ENCODE measurements at regions not wholly inside any gene's neighbourhood (a gene's known extent, or its start where the extent isn't known, plus 50 kb on each side); places are given as distances from the start of the nearest gene placed in this dataset.

DNA sequence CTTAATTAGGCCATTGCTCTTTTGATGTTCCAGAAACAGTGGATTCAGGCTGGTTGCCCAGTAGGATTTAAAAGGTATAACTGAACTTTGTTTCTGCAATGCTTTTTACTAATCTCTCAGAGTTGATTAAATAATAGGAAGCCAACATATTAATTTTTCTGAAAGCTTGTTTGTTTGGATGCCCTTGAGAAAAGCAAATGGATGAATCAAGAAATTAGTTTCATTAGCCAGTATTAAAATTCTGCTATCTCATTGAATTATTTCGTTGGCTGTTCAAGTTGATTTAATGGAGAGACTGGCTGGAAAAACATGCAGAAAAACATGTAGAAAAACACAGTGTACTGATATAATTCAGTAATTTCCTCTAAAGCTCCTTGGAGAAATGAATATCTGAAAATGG is 178.9 kb upstream of the THRB start:
- no peaks in the 10 kb centered on the region for H3K9me3 ChIP-seq (ENCODE audit: control insufficient read depth, insufficient read depth, low read depth, low read length)
- H3K36me3 ChIP-seq (ENCODE audit: control insufficient read depth in 2 of 2, insufficient read depth in 1 of 2, low read length in 2 of 2): no peaks in the 10 kb centered on the region
- no peak overlapping the region for H3K27ac ChIP-seq (ENCODE audit: extremely low read depth, low read depth, low read length)
- TF ChIP-seq ZNF791 (tag by site-specific recombination; IDR thresholded peaks at IDR 0.05) (no peak), ZNF518A (tag by site-specific recombination; conservative IDR thresholded peaks at IDR 0.05; ENCODE audit: low read depth) (no peak), ZNF202 (tag by site-specific recombination; IDR thresholded peaks at IDR 0.05; ENCODE audit: borderline replicate concordance) (no peak), AEBP2 (tag by site-specific recombination; IDR thresholded peaks at IDR 0.05; ENCODE audit: borderline replicate concordance) (no peak), ZNF777 (tag by site-specific recombination; IDR thresholded peaks at IDR 0.05; ENCODE audit: borderline replicate concordance) (no peak), ZNF776 (tag by site-specific recombination; IDR thresholded peaks at IDR 0.05; ENCODE audit: borderline replicate concordance) (no peak), ZNF155 (tag by site-specific recombination; IDR thresholded peaks at IDR 0.05) (no peak), WT1 (tag by site-specific recombination; IDR thresholded peaks at IDR 0.05) (no peak), BCL11B (tag by site-specific recombination; IDR thresholded peaks at IDR 0.05; ENCODE audit: low read depth) (no peak), ZBTB1 (tag by site-specific recombination; IDR thresholded peaks at IDR 0.05) (no peak), ZNF132 (tag by site-specific recombination; IDR thresholded peaks at IDR 0.05; ENCODE audit: borderline replicate concordance) (no peak), ZNF561 (tag by site-specific recombination; IDR thresholded peaks at IDR 0.05; ENCODE audit: borderline replicate concordance) (no peak), ZFHX2 (tag by site-specific recombination; conservative IDR thresholded peaks at IDR 0.05) (no peak), ZNF830 (tag by site-specific recombination; IDR thresholded peaks at IDR 0.05; ENCODE audit: low read depth) (no peak), MEIS1 (CRISPR knock-in tag; IDR thresholded peaks at IDR 0.05; ENCODE audit: borderline replicate concordance) (no peak), ZNF426 (tag by site-specific recombination; IDR thresholded peaks at IDR 0.05) (no peak)
- TF ChIP-seq, protein P1, sequence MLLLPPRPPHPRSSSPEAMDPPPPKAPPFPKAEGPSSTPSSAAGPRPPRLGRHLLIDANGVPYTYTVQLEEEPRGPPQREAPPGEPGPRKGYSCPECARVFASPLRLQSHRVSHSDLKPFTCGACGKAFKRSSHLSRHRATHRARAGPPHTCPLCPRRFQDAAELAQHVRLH (tag by site-specific recombination; IDR thresholded peaks at IDR 0.05): no peak
- TF ChIP-seq, protein P2, sequence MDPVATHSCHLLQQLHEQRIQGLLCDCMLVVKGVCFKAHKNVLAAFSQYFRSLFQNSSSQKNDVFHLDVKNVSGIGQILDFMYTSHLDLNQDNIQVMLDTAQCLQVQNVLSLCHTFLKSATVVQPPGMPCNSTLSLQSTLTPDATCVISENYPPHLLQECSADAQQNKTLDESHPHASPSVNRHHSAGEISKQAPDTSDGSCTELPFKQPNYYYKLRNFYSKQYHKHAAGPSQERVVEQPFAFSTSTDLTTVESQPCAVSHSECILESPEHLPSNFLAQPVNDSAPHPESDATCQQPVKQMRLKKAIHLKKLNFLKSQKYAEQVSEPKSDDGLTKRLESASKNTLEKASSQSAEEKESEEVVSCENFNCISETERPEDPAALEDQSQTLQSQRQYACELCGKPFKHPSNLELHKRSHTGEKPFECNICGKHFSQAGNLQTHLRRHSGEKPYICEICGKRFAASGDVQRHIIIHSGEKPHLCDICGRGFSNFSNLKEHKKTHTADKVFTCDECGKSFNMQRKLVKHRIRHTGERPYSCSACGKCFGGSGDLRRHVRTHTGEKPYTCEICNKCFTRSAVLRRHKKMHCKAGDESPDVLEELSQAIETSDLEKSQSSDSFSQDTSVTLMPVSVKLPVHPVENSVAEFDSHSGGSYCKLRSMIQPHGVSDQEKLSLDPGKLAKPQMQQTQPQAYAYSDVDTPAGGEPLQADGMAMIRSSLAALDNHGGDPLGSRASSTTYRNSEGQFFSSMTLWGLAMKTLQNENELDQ (tag by site-specific recombination; IDR thresholded peaks at IDR 0.05; ENCODE audit: low read depth): no peak
- TF ChIP-seq, protein P3, sequence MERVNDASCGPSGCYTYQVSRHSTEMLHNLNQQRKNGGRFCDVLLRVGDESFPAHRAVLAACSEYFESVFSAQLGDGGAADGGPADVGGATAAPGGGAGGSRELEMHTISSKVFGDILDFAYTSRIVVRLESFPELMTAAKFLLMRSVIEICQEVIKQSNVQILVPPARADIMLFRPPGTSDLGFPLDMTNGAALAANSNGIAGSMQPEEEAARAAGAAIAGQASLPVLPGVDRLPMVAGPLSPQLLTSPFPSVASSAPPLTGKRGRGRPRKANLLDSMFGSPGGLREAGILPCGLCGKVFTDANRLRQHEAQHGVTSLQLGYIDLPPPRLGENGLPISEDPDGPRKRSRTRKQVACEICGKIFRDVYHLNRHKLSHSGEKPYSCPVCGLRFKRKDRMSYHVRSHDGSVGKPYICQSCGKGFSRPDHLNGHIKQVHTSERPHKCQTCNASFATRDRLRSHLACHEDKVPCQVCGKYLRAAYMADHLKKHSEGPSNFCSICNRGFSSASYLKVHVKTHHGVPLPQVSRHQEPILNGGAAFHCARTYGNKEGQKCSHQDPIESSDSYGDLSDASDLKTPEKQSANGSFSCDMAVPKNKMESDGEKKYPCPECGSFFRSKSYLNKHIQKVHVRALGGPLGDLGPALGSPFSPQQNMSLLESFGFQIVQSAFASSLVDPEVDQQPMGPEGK (tag by site-specific recombination; IDR thresholded peaks at IDR 0.05): no peak
- TF ChIP-seq, protein P4, sequence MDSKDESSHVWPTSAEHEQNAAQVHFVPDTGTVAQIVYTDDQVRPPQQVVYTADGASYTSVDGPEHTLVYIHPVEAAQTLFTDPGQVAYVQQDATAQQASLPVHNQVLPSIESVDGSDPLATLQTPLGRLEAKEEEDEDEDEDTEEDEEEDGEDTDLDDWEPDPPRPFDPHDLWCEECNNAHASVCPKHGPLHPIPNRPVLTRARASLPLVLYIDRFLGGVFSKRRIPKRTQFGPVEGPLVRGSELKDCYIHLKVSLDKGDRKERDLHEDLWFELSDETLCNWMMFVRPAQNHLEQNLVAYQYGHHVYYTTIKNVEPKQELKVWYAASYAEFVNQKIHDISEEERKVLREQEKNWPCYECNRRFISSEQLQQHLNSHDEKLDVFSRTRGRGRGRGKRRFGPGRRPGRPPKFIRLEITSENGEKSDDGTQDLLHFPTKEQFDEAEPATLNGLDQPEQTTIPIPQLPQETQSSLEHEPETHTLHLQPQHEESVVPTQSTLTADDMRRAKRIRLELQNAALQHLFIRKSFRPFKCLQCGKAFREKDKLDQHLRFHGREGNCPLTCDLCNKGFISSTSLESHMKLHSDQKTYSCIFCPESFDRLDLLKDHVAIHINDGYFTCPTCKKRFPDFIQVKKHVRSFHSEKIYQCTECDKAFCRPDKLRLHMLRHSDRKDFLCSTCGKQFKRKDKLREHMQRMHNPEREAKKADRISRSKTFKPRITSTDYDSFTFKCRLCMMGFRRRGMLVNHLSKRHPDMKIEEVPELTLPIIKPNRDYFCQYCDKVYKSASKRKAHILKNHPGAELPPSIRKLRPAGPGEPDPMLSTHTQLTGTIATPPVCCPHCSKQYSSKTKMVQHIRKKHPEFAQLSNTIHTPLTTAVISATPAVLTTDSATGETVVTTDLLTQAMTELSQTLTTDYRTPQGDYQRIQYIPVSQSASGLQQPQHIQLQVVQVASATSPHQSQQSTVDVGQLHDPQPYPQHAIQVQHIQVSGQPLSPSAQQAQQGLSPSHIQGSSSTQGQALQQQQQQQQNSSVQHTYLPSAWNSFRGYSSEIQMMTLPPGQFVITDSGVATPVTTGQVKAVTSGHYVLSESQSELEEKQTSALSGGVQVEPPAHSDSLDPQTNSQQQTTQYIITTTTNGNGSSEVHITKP (tag by site-specific recombination; IDR thresholded peaks at IDR 0.05): no peak
- ChIA-PET CTCF (interaction anchor here (0.8 kb wide), 1 partner anchor 8 kb away, joined by 3 read pairs; no protein-coding TSS in a partner anchor), POLR2A (no interaction called here)
- H3K4me1 ChIP-seq (ENCODE audit: control insufficient read depth, insufficient read depth, low read length): no peaks in the 10 kb centered on the region
- no peak overlapping the region for H3K4me3 ChIP-seq (ENCODE audit: low read depth, low read length)

Measured in HEK293 (cell line).